IMR-90 (cell line): ENCODE measurements at regions not wholly inside any gene's neighbourhood (a gene's known extent, or its start where the extent isn't known, plus 50 kb on each side); places are given as distances from the start of the nearest gene placed in this dataset.

Source experiments
- CEBPB ChIP-seq: IDR thresholded peaks from 2 replicates; pipeline ENCODE4 v1.6.1; 2012; ENCODE audit warnings: low read depth, low read length, improper control_type of control experiment
- FOS ChIP-seq: fragments of 150-350 bp; IDR thresholded peaks from 2 replicates; pipeline ENCODE4 v1.6.1; 2016; ENCODE audit warnings: low read depth, low read length
- MAZ ChIP-seq: IDR thresholded peaks from 2 replicates; pipeline ENCODE4 v1.6.1; 2012; ENCODE audit warnings: low read depth, mild to moderate bottlenecking, low read length, improper control_type of control experiment, moderate library complexity, borderline replicate concordance
- MXI1 ChIP-seq: IDR thresholded peaks from 2 replicates; pipeline ENCODE4 v1.6.1; 2012; ENCODE audit warnings: low read depth, mild to moderate bottlenecking, low read length, moderate library complexity, borderline replicate concordance
- NFE2L2 ChIP-seq: fragments of 150-350 bp; IDR thresholded peaks from 2 replicates; pipeline ENCODE4 v1.6.1; 2016; ENCODE audit warnings: low read depth, mild to moderate bottlenecking, low read length
- POLR2A ChIP-seq: IDR thresholded peaks from 2 replicates; pipeline ENCODE4 v1.6.1; 2012; ENCODE audit warnings: mild to moderate bottlenecking, low read depth, low read length
- RAD21 ChIP-seq: IDR thresholded peaks from 2 replicates; pipeline ENCODE4 v1.6.1; 2012; ENCODE audit warnings: low read length, improper control_type of control experiment
- RFX5 ChIP-seq: IDR thresholded peaks from 2 replicates; pipeline ENCODE4 v1.8.0; 2012; ENCODE audit warnings: low read depth, mild to moderate bottlenecking, low read length, moderate library complexity
- SMC3 ChIP-seq: fragments of 150-350 bp; IDR thresholded peaks from 2 replicates; pipeline ENCODE4 v1.6.1; 2016; ENCODE audit warnings: low read depth, mild to moderate bottlenecking, antibody characterized with exemption, low read length, moderate library complexity
- TF ChIP-seq, protein P1 (sequence below): conservative IDR thresholded peaks from 2 replicates; pipeline ENCODE4 v1.5.1; 2012; ENCODE audit warnings: mild to moderate bottlenecking, low read depth, low read length, improper control_type of control experiment
- TF ChIP-seq, protein P2 (sequence below): fragments of 150-350 bp; IDR thresholded peaks from 2 replicates; pipeline ENCODE4 v1.6.1; 2016; ENCODE audit warnings: low read depth, mild to moderate bottlenecking, low read length, moderate library complexity, borderline replicate concordance
- TF ChIP-seq, protein P3 (sequence below): fragments of 150-350 bp; IDR thresholded peaks from 2 replicates; pipeline ENCODE4 v1.6.1; 2017; ENCODE audit warnings: mild to moderate bottlenecking, antibody characterized with exemption, low read length, low read depth

DNA sequence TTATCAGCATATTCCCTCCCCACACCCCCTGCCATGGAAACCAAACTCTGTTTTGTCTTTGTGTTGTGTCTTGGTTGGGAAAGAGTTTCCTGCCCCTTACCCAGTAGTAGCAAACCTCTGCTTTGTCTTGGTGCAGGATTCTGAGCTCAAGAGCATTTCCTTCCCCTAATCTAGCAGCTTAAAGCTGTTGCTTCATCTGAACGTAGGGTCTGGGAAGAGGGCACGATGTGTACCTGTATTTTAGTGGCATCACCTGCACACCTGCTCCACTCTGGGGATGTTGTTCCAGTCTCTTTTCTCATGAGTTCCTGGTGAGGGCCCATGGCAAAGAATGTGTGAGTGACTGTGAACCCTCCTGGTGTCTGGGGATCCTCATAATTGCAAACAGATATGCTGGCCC is 164.7 kb downstream of the SCP2D1 start:
- TF ChIP-seq, protein P1, sequence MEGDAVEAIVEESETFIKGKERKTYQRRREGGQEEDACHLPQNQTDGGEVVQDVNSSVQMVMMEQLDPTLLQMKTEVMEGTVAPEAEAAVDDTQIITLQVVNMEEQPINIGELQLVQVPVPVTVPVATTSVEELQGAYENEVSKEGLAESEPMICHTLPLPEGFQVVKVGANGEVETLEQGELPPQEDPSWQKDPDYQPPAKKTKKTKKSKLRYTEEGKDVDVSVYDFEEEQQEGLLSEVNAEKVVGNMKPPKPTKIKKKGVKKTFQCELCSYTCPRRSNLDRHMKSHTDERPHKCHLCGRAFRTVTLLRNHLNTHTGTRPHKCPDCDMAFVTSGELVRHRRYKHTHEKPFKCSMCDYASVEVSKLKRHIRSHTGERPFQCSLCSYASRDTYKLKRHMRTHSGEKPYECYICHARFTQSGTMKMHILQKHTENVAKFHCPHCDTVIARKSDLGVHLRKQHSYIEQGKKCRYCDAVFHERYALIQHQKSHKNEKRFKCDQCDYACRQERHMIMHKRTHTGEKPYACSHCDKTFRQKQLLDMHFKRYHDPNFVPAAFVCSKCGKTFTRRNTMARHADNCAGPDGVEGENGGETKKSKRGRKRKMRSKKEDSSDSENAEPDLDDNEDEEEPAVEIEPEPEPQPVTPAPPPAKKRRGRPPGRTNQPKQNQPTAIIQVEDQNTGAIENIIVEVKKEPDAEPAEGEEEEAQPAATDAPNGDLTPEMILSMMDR, result no peak
- TF ChIP-seq SMC3 (no peak), POLR2A (no peak), MXI1 (no peak), FOS (no peak), CEBPB (no peak), RAD21 (no peak), MAZ (no peak), RFX5 (no peak), NFE2L2 (no peak)
- TF ChIP-seq, protein P2, sequence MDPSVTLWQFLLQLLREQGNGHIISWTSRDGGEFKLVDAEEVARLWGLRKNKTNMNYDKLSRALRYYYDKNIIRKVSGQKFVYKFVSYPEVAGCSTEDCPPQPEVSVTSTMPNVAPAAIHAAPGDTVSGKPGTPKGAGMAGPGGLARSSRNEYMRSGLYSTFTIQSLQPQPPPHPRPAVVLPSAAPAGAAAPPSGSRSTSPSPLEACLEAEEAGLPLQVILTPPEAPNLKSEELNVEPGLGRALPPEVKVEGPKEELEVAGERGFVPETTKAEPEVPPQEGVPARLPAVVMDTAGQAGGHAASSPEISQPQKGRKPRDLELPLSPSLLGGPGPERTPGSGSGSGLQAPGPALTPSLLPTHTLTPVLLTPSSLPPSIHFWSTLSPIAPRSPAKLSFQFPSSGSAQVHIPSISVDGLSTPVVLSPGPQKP, result no peak
- TF ChIP-seq, protein P3, sequence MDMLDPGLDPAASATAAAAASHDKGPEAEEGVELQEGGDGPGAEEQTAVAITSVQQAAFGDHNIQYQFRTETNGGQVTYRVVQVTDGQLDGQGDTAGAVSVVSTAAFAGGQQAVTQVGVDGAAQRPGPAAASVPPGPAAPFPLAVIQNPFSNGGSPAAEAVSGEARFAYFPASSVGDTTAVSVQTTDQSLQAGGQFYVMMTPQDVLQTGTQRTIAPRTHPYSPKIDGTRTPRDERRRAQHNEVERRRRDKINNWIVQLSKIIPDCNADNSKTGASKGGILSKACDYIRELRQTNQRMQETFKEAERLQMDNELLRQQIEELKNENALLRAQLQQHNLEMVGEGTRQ, result no peak
